ENCODE measurements at regions not wholly inside any gene's neighbourhood (a gene's known extent, or its start where the extent isn't known, plus 50 kb on each side); places are given as distances from the start of the nearest gene placed in this dataset.
"Not testable (repeated sequence)": the region's sequence is repeated elsewhere in the genome, so short reads cannot be mapped to it uniquely, and the experiment has no call there.

- no peaks in the 10 kb centered on the region for H3K9me3 Mint-ChIP-seq
- no peak overlapping the region for H3K27ac Mint-ChIP-seq
- H3K27me3 Mint-ChIP-seq (ENCODE audit: low read depth) = no peaks in the 10 kb centered on the region
- TF ChIP-seq CTCF (IDR thresholded peaks at IDR 0.05; ENCODE audit: unreplicated experiment) = no peak
- DNase-seq (ENCODE audit: low spot score in 2 of 2, unreplicated experiment in 2 of 2) = no peak
- H3K4me1 Mint-ChIP-seq = no peaks in the 10 kb centered on the region
- H3K4me3 Mint-ChIP-seq = no peak overlapping the region
- H3K36me3 Mint-ChIP-seq = no peaks in the 10 kb centered on the region
These were observed 120.9 kb upstream of the PPP2R5A start for GRCh38 chr1:212164095-212164872.

GRCh38 chr1:212166244-212166643 lies 119.0 kb upstream of the PPP2R5A start:
- no peak overlapping the region for H3K27ac Mint-ChIP-seq
- no peaks in the 10 kb centered on the region for H3K27me3 Mint-ChIP-seq (ENCODE audit: low read depth)
- H3K9me3 Mint-ChIP-seq = no peaks in the 10 kb centered on the region
- no peaks in the 10 kb centered on the region for H3K4me1 Mint-ChIP-seq
- H3K36me3 Mint-ChIP-seq = no peaks in the 10 kb centered on the region
- no peak for TF ChIP-seq CTCF (IDR thresholded peaks at IDR 0.05; ENCODE audit: unreplicated experiment)
- no peak overlapping the region for H3K4me3 Mint-ChIP-seq
- DNase-seq (ENCODE audit: low spot score in 2 of 2, unreplicated experiment in 2 of 2) = no peak

DNA sequence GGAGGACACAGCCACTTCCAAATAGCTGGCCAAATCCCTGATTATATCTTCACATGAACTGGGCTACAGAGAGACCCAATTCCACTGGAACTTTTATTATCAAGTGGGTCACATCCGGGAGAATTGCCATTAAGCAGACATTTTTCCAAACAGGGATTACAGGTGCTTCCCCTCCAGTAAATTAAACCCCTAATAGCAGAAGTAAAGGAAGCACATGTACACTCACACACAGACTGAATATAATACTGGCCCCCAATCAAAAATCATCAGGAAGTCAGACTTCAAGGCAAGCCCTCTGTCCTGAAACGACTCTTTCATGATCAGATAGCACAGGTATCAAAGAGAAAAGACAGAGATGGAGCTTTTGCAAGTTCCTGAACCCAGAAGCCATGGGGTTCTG lies 118.6 kb upstream of the PPP2R5A start:
- H3K36me3 Mint-ChIP-seq = no peaks in the 10 kb centered on the region
- H3K4me3 Mint-ChIP-seq = no peak overlapping the region
- H3K27ac Mint-ChIP-seq = no peak overlapping the region
- TF ChIP-seq CTCF (IDR thresholded peaks at IDR 0.05; ENCODE audit: unreplicated experiment) = no peak
- H3K27me3 Mint-ChIP-seq (ENCODE audit: low read depth) = no peaks in the 10 kb centered on the region
- H3K9me3 Mint-ChIP-seq = no peaks in the 10 kb centered on the region
- DNase-seq (ENCODE audit: low spot score in 2 of 2, unreplicated experiment in 2 of 2) = no peak
- H3K4me1 Mint-ChIP-seq = no peaks in the 10 kb centered on the region

GRCh38 chr1:212167098-212167497 lies 118.1 kb upstream of the PPP2R5A start:
- Mint-ChIP-seq H3K27ac (no peak overlapping the region), H3K4me3 (no peak overlapping the region), H3K9me3 (no peaks in the 10 kb centered on the region), H3K4me1 (no peaks in the 10 kb centered on the region), H3K36me3 (no peaks in the 10 kb centered on the region), H3K27me3 (ENCODE audit: low read depth) (no peaks in the 10 kb centered on the region)
- TF ChIP-seq CTCF (IDR thresholded peaks at IDR 0.05; ENCODE audit: unreplicated experiment) = no peak
- no peak for DNase-seq (ENCODE audit: low spot score in 2 of 2, unreplicated experiment in 2 of 2)

GRCh38 chr1:212173567-212173966 lies 111.6 kb upstream of the PPP2R5A start:
- no peak for DNase-seq (ENCODE audit: low spot score in 2 of 2, unreplicated experiment in 2 of 2)
- Mint-ChIP-seq H3K9me3 (no peaks in the 10 kb centered on the region), H3K4me1 (no peaks in the 10 kb centered on the region), H3K27me3 (ENCODE audit: low read depth) (no peaks in the 10 kb centered on the region), H3K4me3 (no peak overlapping the region), H3K27ac (no peak overlapping the region), H3K36me3 (no peaks in the 10 kb centered on the region)
- no peak for TF ChIP-seq CTCF (IDR thresholded peaks at IDR 0.05; ENCODE audit: unreplicated experiment)

GRCh38 chr1:212174295-212174694 lies 110.9 kb upstream of the PPP2R5A start:
- DNase-seq (ENCODE audit: low spot score in 2 of 2, unreplicated experiment in 2 of 2); H3K4me1 Mint-ChIP-seq; H3K9me3 Mint-ChIP-seq; H3K27ac Mint-ChIP-seq; H3K4me3 Mint-ChIP-seq; H3K27me3 Mint-ChIP-seq (ENCODE audit: low read depth); H3K36me3 Mint-ChIP-seq: not testable (repeated sequence)

All from mesothelial cell of epicardium (in vitro differentiated cells).